ENCODE measurements at regions not wholly inside any gene's neighbourhood (a gene's known extent, or its start where the extent isn't known, plus 50 kb on each side); places are given as distances from the start of the nearest gene placed in this dataset.

DNA sequence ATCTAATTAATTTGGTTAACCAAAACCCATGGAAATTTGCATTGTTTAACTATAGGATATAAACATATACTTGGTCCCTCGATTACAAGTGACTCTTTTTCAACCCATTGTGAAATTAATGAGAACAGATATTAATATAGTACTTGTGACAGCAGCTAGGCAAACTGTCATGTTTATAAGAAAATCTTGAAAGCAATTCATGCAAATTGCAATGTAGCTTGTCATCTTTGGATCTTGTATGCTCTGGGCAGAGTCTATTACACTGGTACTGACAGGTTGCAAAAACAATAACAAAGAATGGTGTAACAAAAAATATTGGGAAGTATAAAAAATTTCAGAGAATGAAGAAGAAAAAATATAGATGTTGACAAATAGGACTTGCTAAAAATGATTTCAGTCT is 941.0 kb downstream of the DNAH5 start (continued):
- TF ChIP-seq, protein P1, sequence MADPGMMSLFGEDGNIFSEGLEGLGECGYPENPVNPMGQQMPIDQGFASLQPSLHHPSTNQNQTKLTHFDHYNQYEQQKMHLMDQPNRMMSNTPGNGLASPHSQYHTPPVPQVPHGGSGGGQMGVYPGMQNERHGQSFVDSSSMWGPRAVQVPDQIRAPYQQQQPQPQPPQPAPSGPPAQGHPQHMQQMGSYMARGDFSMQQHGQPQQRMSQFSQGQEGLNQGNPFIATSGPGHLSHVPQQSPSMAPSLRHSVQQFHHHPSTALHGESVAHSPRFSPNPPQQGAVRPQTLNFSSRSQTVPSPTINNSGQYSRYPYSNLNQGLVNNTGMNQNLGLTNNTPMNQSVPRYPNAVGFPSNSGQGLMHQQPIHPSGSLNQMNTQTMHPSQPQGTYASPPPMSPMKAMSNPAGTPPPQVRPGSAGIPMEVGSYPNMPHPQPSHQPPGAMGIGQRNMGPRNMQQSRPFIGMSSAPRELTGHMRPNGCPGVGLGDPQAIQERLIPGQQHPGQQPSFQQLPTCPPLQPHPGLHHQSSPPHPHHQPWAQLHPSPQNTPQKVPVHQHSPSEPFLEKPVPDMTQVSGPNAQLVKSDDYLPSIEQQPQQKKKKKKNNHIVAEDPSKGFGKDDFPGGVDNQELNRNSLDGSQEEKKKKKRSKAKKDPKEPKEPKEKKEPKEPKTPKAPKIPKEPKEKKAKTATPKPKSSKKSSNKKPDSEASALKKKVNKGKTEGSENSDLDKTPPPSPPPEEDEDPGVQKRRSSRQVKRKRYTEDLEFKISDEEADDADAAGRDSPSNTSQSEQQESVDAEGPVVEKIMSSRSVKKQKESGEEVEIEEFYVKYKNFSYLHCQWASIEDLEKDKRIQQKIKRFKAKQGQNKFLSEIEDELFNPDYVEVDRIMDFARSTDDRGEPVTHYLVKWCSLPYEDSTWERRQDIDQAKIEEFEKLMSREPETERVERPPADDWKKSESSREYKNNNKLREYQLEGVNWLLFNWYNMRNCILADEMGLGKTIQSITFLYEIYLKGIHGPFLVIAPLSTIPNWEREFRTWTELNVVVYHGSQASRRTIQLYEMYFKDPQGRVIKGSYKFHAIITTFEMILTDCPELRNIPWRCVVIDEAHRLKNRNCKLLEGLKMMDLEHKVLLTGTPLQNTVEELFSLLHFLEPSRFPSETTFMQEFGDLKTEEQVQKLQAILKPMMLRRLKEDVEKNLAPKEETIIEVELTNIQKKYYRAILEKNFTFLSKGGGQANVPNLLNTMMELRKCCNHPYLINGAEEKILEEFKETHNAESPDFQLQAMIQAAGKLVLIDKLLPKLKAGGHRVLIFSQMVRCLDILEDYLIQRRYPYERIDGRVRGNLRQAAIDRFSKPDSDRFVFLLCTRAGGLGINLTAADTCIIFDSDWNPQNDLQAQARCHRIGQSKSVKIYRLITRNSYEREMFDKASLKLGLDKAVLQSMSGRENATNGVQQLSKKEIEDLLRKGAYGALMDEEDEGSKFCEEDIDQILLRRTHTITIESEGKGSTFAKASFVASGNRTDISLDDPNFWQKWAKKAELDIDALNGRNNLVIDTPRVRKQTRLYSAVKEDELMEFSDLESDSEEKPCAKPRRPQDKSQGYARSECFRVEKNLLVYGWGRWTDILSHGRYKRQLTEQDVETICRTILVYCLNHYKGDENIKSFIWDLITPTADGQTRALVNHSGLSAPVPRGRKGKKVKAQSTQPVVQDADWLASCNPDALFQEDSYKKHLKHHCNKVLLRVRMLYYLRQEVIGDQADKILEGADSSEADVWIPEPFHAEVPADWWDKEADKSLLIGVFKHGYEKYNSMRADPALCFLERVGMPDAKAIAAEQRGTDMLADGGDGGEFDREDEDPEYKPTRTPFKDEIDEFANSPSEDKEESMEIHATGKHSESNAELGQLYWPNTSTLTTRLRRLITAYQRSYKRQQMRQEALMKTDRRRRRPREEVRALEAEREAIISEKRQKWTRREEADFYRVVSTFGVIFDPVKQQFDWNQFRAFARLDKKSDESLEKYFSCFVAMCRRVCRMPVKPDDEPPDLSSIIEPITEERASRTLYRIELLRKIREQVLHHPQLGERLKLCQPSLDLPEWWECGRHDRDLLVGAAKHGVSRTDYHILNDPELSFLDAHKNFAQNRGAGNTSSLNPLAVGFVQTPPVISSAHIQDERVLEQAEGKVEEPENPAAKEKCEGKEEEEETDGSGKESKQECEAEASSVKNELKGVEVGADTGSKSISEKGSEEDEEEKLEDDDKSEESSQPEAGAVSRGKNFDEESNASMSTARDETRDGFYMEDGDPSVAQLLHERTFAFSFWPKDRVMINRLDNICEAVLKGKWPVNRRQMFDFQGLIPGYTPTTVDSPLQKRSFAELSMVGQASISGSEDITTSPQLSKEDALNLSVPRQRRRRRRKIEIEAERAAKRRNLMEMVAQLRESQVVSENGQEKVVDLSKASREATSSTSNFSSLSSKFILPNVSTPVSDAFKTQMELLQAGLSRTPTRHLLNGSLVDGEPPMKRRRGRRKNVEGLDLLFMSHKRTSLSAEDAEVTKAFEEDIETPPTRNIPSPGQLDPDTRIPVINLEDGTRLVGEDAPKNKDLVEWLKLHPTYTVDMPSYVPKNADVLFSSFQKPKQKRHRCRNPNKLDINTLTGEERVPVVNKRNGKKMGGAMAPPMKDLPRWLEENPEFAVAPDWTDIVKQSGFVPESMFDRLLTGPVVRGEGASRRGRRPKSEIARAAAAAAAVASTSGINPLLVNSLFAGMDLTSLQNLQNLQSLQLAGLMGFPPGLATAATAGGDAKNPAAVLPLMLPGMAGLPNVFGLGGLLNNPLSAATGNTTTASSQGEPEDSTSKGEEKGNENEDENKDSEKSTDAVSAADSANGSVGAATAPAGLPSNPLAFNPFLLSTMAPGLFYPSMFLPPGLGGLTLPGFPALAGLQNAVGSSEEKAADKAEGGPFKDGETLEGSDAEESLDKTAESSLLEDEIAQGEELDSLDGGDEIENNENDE (IDR thresholded peaks at IDR 0.05; ENCODE audit: insufficient replicate concordance, low read length) = no peak
- no peak for TF ChIP-seq KDM4A (IDR thresholded peaks at IDR 0.05; ENCODE audit: low read depth, low read length, severe bottlenecking)

Data from H1 (cell line).